ENCODE measurements at regions not wholly inside any gene's neighbourhood (a gene's known extent, or its start where the extent isn't known, plus 50 kb on each side); places are given as distances from the start of the nearest gene placed in this dataset.

GRCh38 chr6:18538315-18538714, 151.2 kb downstream of the RNF144B start:
- Histone ChIP-seq H3K4me2 (ENCODE audit: insufficient read depth in 1 of 2, low read depth in 2 of 2, low read length in 2 of 2) (no peak overlapping the region), H2BK12ac (ENCODE audit: low read depth, low read length) (no peak overlapping the region), H2AFZ (ENCODE audit: low read length) (no peak overlapping the region), H3K23me2 (ENCODE audit: low read depth, low read length) (peaks cover 2% of the 10 kb centered on the region; the same call in 1 of the 2 replicates), H3K56ac (replicated peaks; ENCODE audit: insufficient read length, low read depth, low read length) (no peak overlapping the region), H2BK15ac (ENCODE audit: low read length) (no peak overlapping the region), H3K23ac (ENCODE audit: insufficient read length) (no peak overlapping the region), H2BK5ac (ENCODE audit: low read depth, low read length) (no peak overlapping the region), H4K8ac (ENCODE audit: extremely low read depth, insufficient read depth, low read length) (no peak overlapping the region), H4K91ac (replicated peaks; ENCODE audit: insufficient read length, low read length) (no peak overlapping the region), H3K27ac (ENCODE audit: low read depth, low read length) (no peak overlapping the region), H3K9ac (replicated peaks in 1 of 4; ENCODE audit: extremely low read depth in 1 of 4, low read depth in 3 of 4, low read length in 3 of 4) (no peak overlapping the region), H3K36me3 (ENCODE audit: control insufficient read depth in 2 of 4, insufficient read depth in 4 of 4, low read length in 3 of 4) (no peaks in the 10 kb centered on the region), H4K5ac (ENCODE audit: insufficient read length, low read depth, low read length) (no peak overlapping the region), H3K18ac (ENCODE audit: extremely low read depth, low read length) (no peak overlapping the region), H4K20me1 (replicated peaks in 1 of 2; ENCODE audit: control insufficient read depth in 1 of 2, insufficient read depth in 2 of 2, low read length in 2 of 2) (no peaks in the 10 kb centered on the region), H3K27me3 (replicated peaks in 1 of 4; ENCODE audit: control insufficient read depth in 3 of 4, extremely low read depth in 1 of 4, insufficient read depth in 3 of 4, low read length in 3 of 4) (no peaks in the 10 kb centered on the region), H3K79me1 (ENCODE audit: low read depth, low read length) (no peaks in the 10 kb centered on the region), H2AK5ac (ENCODE audit: low read depth, low read length) (no peak overlapping the region), H2BK20ac (ENCODE audit: low read length) (no peak overlapping the region), H3K14ac (ENCODE audit: insufficient read length) (no peak overlapping the region), H3K9me3 (ENCODE audit: insufficient read depth in 2 of 2, low read depth in 1 of 2, low read length in 1 of 2) (no peaks in the 10 kb centered on the region), H3K4me3 (ENCODE audit: extremely low read depth in 1 of 4, insufficient read depth in 2 of 4, low read depth in 3 of 4, low read length in 4 of 4) (no peak overlapping the region), H3K79me2 (ENCODE audit: control insufficient read depth in 1 of 2, insufficient read depth in 2 of 2, low read length in 2 of 2) (no peaks in the 10 kb centered on the region), H3K4ac (replicated peaks; ENCODE audit: insufficient read length, low read depth, low read length) (no peak overlapping the region), H2BK120ac (replicated peaks; ENCODE audit: low read depth, low read length) (no peak overlapping the region), H3K4me1 (replicated peaks in 1 of 4; ENCODE audit: control insufficient read depth in 3 of 4, insufficient read depth in 4 of 4, low read length in 3 of 4) (peaks cover 0 to 4% (median 0%) of the 10 kb centered on the region in 4 experiments; a peak in 1 of 7 replicates)
- CTCF ChIA-PET (ENCODE audit: partially characterized antibody) = interaction anchor here (1.2 kb wide), 1 partner anchor 9 kb away, joined by 3 read pairs; no protein-coding TSS in a partner anchor
- DNase-seq (ENCODE audit: low read depth in 1 of 2, low spot score in 2 of 2) (no peak), FAIRE-seq (no peak)
- POLR2A ChIA-PET (ENCODE audit: partially characterized antibody) = no interaction called here
- WGBS, 2 experiments (ENCODE audit: extremely low coverage in 1 of 2, insufficient coverage in 1 of 2, insufficient read length in 1 of 2, insufficient replicate concordance in 2 of 2, low coverage in 1 of 2, low lambda C conversion rate in 2 of 2, missing lambda C conversion rate in 1 of 2) = 94% methylated on average over 3 of the region's 3 CpGs; no CpG with 5 or more reads in 1 of the 2 experiments
- no peak for TF ChIP-seq CEBPB (IDR thresholded peaks at IDR 0.05; ENCODE audit: low read depth, low read length)
- no peak for TF ChIP-seq CHD2 (IDR thresholded peaks at IDR 0.05; ENCODE audit: low read length)
- no peak for TF ChIP-seq HDAC2 (IDR thresholded peaks at IDR 0.05; ENCODE audit: borderline replicate concordance in 1 of 2, low read depth in 2 of 2, low read length in 2 of 2)
- TF ChIP-seq CTCF (IDR thresholded peaks at IDR 0.05; ENCODE audit: control extremely low read depth in 1 of 3, insufficient read depth in 1 of 3, low read depth in 1 of 3, low read length in 3 of 3) = no peak
- TF ChIP-seq RFX5 (IDR thresholded peaks at IDR 0.05; ENCODE audit: borderline replicate concordance, low read depth, low read length) = no peak
- no peak for TF ChIP-seq SIX5 (IDR thresholded peaks at IDR 0.05; ENCODE audit: low read depth, low read length)
- no peak for TF ChIP-seq MAX (IDR thresholded peaks at IDR 0.05)
- TF ChIP-seq GTF2F1 (IDR thresholded peaks at IDR 0.05; ENCODE audit: borderline replicate concordance, low read depth, low read length) = no peak
- no peak for TF ChIP-seq CTBP2 (IDR thresholded peaks at IDR 0.05; ENCODE audit: borderline replicate concordance, insufficient read depth, insufficient read length, low read length)
- no peak for TF ChIP-seq TAF7 (optimal IDR thresholded peaks at IDR 0.05; ENCODE audit: borderline replicate concordance, low read depth, low read length)
- TF ChIP-seq ATF3 (IDR thresholded peaks at IDR 0.05; ENCODE audit: insufficient read depth, low read depth, low read length) = no peak

Measured in H1 (cell line).